Liver (tissue), 8 donors: ENCODE measurements at regions not wholly inside any gene's neighbourhood (a gene's known extent, or its start where the extent isn't known, plus 50 kb on each side); places are given as distances from the start of the nearest gene placed in this dataset.

Experiments used
- DNase-seq: peaks from one replicate; pipeline ENCODE4 v3.0.0-alpha.2; 2017; ENCODE audit warnings: low spot score
- H3K27ac ChIP-seq, 2 donors: one replicate each; pipeline ENCODE4 v1.7.0; 2013; ENCODE audit warnings: inconsistent platforms in 2 of 2, low read length in 2 of 2, control low read depth in 1 of 2, low read depth in 1 of 2, mild to moderate bottlenecking in 1 of 2
- H3K27me3 ChIP-seq, 4 donors: one replicate each; pipeline versions ENCODE4 v1.6.1 to v1.7.0; 2013; ENCODE audit warnings: low read length in 3 of 4, inconsistent platforms in 1 of 4, mild to moderate bottlenecking in 1 of 4, moderate library complexity in 1 of 4; ENCODE audit not compliant: control insufficient read depth in 4 of 4, insufficient read depth in 4 of 4
- H3K36me3 ChIP-seq, 4 donors: one replicate each; pipeline versions ENCODE4 v1.6.1 to v1.7.0; 2013; ENCODE audit warnings: low read length in 3 of 4, mild to moderate bottlenecking in 3 of 4, low read depth in 1 of 4, moderate library complexity in 1 of 4; ENCODE audit not compliant: control insufficient read depth in 4 of 4, insufficient read depth in 3 of 4
- H3K4me1 ChIP-seq, 4 donors: one replicate each; pipeline versions ENCODE4 v1.6.1 to v1.7.0; 2013; ENCODE audit warnings: low read length in 3 of 4, mild to moderate bottlenecking in 3 of 4, moderate library complexity in 1 of 4; ENCODE audit not compliant: control insufficient read depth in 4 of 4, insufficient read depth in 4 of 4
- H3K4me3 ChIP-seq, 3 donors: one replicate each; pipeline versions ENCODE4 v1.6.1 to v1.7.0; 2013; ENCODE audit warnings: low read length in 3 of 3, control low read depth in 1 of 3, low read depth in 1 of 3, mild to moderate bottlenecking in 1 of 3
- H3K9ac ChIP-seq, 2 donors: one replicate each; pipeline ENCODE4 v1.7.0; 2013; ENCODE audit warnings: low read length in 2 of 2, mild to moderate bottlenecking in 2 of 2, moderate library complexity in 2 of 2, control low read depth in 1 of 2, low read depth in 1 of 2
- H3K9me3 ChIP-seq, 4 donors: one replicate each; pipeline versions ENCODE4 v1.6.1 to v1.7.0; 2013; ENCODE audit warnings: low read length in 3 of 4; ENCODE audit not compliant: control insufficient read depth in 4 of 4
- ATF3 ChIP-seq: IDR thresholded peaks from 2 replicates; pipeline ENCODE4 v1.6.1; 2016; ENCODE audit warnings: antibody characterized with exemption
- CTCF ChIP-seq: fragments of 150-350 bp; IDR thresholded peaks from 2 replicates; pipeline ENCODE4 v1.5.1; 2017; ENCODE audit warnings: improper control_type of control experiment, low read depth, low read length; ENCODE audit not compliant: missing input control
- EGR1 ChIP-seq, 2 donors: IDR thresholded peaks; 2 replicates each; pipeline ENCODE4 v1.6.1; 2016 to 2018; ENCODE audit warnings: antibody characterized with exemption in 2 of 2, low read depth in 2 of 2
- GABPA ChIP-seq, 2 donors: IDR thresholded peaks in 1 of 2; conservative IDR thresholded peaks in 1 of 2; 2 replicates each; pipeline ENCODE4 v1.6.1; 2016; ENCODE audit warnings: antibody characterized with exemption in 2 of 2, mild to moderate bottlenecking in 1 of 2, moderate library complexity in 1 of 2
- HNF4A ChIP-seq, 2 donors: conservative IDR thresholded peaks; 2 replicates each; pipeline ENCODE4 v1.6.1; 2016; ENCODE audit warnings: antibody characterized with exemption in 2 of 2, mild to moderate bottlenecking in 2 of 2
- HNF4G ChIP-seq: IDR thresholded peaks from 2 replicates; pipeline ENCODE4 v1.6.1; 2016; ENCODE audit warnings: antibody characterized with exemption
- JUND ChIP-seq, 2 donors: IDR thresholded peaks; 2 replicates each; pipeline ENCODE4 v1.6.1; 2016; ENCODE audit warnings: antibody characterized with exemption in 2 of 2
- MAX ChIP-seq: IDR thresholded peaks from 2 replicates; pipeline ENCODE4 v1.6.1; 2016; ENCODE audit warnings: antibody characterized with exemption
- NR2F2 ChIP-seq: IDR thresholded peaks from 2 replicates; pipeline ENCODE4 v1.6.1; 2016; ENCODE audit warnings: antibody characterized with exemption
- RAD21 ChIP-seq, 2 donors: IDR thresholded peaks; 2 replicates each; pipeline ENCODE4 v1.6.1; 2016; ENCODE audit warnings: antibody characterized with exemption in 2 of 2, mild to moderate bottlenecking in 2 of 2
- REST ChIP-seq: IDR thresholded peaks from 2 replicates; pipeline ENCODE4 v1.6.1; 2016; ENCODE audit warnings: antibody characterized with exemption, mild to moderate bottlenecking
- RXRA ChIP-seq, 2 donors: IDR thresholded peaks; 2 replicates each; pipeline ENCODE4 v1.6.1; 2017 to 2018; ENCODE audit warnings: antibody characterized with exemption in 2 of 2, mild to moderate bottlenecking in 1 of 2
- SP1 ChIP-seq: IDR thresholded peaks from 2 replicates; pipeline ENCODE4 v1.6.1; 2018; ENCODE audit warnings: antibody characterized with exemption, mild to moderate bottlenecking
- YY1 ChIP-seq: IDR thresholded peaks from 2 replicates; pipeline ENCODE4 v1.6.1; 2016; ENCODE audit warnings: antibody characterized with exemption, mild to moderate bottlenecking
- ZBTB33 ChIP-seq: IDR thresholded peaks from 2 replicates; pipeline ENCODE4 v1.6.1; 2016; ENCODE audit warnings: antibody characterized with exemption
- WGBS: extraction: QIAGEN DNeasy Blood & Tissue Kit; methylation state at CpG from one replicate; pipeline ENCODE4 v1.1.7; 2013; 5-methylcytosine and 5-hydroxymethylcytosine counted together
- donor health status: healthy.
- donor health status: healthy.
- donor health status: healthy.
- donor health status: healthy.
- donor health status: healthy.

GRCh38 chrX:144683247-144683646, 564.1 kb upstream of the SPANXN1 start:
- Histone ChIP-seq H3K4me3 (no peak overlapping the region), H3K27me3 (no peaks in the 10 kb centered on the region), H3K27ac (no peak overlapping the region), H3K9ac (no peak overlapping the region), H3K36me3 (no peaks in the 10 kb centered on the region), H3K4me1 (no peaks in the 10 kb centered on the region), H3K9me3 (no peaks in the 10 kb centered on the region)
- no peak for DNase-seq
- TF ChIP-seq NR2F2, result no peak
- no peak for TF ChIP-seq HNF4A (conservative IDR thresholded peaks at IDR 0.05)
- no peak for TF ChIP-seq ZBTB33
- no peak for TF ChIP-seq GABPA (IDR thresholded peaks at IDR 0.05 in 1 of 2, conservative IDR thresholded peaks at IDR 0.05 in 1 of 2)
- no peak for TF ChIP-seq EGR1 (IDR thresholded peaks at IDR 0.05; ENCODE audit: low read depth in 2 of 2)
- TF ChIP-seq REST, result no peak
- no peak for TF ChIP-seq SP1
- TF ChIP-seq RAD21 (IDR thresholded peaks at IDR 0.05), result no peak
- no peak for TF ChIP-seq YY1
- TF ChIP-seq MAX, result no peak
- no peak for TF ChIP-seq CTCF
- TF ChIP-seq HNF4G, result no peak
- no peak for TF ChIP-seq JUND (IDR thresholded peaks at IDR 0.05)
- no peak for TF ChIP-seq ATF3
- 83% methylated on average over 4 of the region's 4 CpGs for WGBS

GRCh38 chrX:144709841-144710240, 537.5 kb upstream of the SPANXN1 start:
- no peak overlapping the region for H3K27ac ChIP-seq
- 40% methylated on average over 2 of the region's 2 CpGs for WGBS

More at GRCh38 chrX:144709841-144710240, 537.5 kb upstream of the SPANXN1 start:
- no peaks in the 10 kb centered on the region for H3K4me1 ChIP-seq
- H3K27me3 ChIP-seq, result no peaks in the 10 kb centered on the region
- H3K36me3 ChIP-seq, result no peaks in the 10 kb centered on the region
- H3K9ac ChIP-seq, result no peak overlapping the region
- no peaks in the 10 kb centered on the region for H3K9me3 ChIP-seq
- DNase-seq, result no peak
- no peak for TF ChIP-seq SP1
- no peak for TF ChIP-seq RXRA (IDR thresholded peaks at IDR 0.05)
- TF ChIP-seq NR2F2, result no peak
- no peak for TF ChIP-seq EGR1 (IDR thresholded peaks at IDR 0.05; ENCODE audit: low read depth in 2 of 2)
- TF ChIP-seq YY1, result no peak
- TF ChIP-seq CTCF, result no peak
- no peak for TF ChIP-seq JUND (IDR thresholded peaks at IDR 0.05)
- no peak for TF ChIP-seq MAX
- TF ChIP-seq HNF4G, result no peak
- no peak overlapping the region for H3K4me3 ChIP-seq
